Stomach smooth muscle (tissue), 2 donors: ENCODE measurements at regions not wholly inside any gene's neighbourhood (a gene's known extent, or its start where the extent isn't known, plus 50 kb on each side); places are given as distances from the start of the nearest gene placed in this dataset.

Source experiments
- H3K27ac ChIP-seq: one replicate; pipeline ENCODE4 v1.7.0; 2013; ENCODE audit warnings: mild to moderate bottlenecking, low read length, inconsistent platforms
- H3K27me3 ChIP-seq, 2 donors: one replicate each; pipeline ENCODE4 v1.7.0; 2013; ENCODE audit warnings: low read length in 2 of 2; ENCODE audit not compliant: insufficient read depth in 2 of 2, control insufficient read depth in 1 of 2
- H3K36me3 ChIP-seq, 2 donors: one replicate each; pipeline ENCODE4 v1.7.0; 2013; ENCODE audit warnings: low read length in 2 of 2; ENCODE audit not compliant: control insufficient read depth in 2 of 2, insufficient read depth in 2 of 2
- H3K4me1 ChIP-seq: one replicate; pipeline ENCODE4 v1.7.0; 2013; ENCODE audit warnings: low read length; ENCODE audit not compliant: control insufficient read depth, insufficient read depth
- H3K4me3 ChIP-seq, 2 donors: one replicate each; pipeline ENCODE4 v1.7.0; 2013; ENCODE audit warnings: low read length in 2 of 2
- H3K9ac ChIP-seq, 2 donors: one replicate each; pipeline ENCODE4 v1.7.0; 2013; ENCODE audit warnings: low read length in 2 of 2, mild to moderate bottlenecking in 1 of 2
- H3K9me3 ChIP-seq, 2 donors: one replicate each; pipeline ENCODE4 v1.7.0; 2013; ENCODE audit warnings: low read length in 2 of 2; ENCODE audit not compliant: control insufficient read depth in 2 of 2
- donor health status: healthy.
- donor health status: Pancreatic carcinoma.

GRCh38 chr2:175832866-175833265, 169.2 kb downstream of the LNPK start:
- H3K4me3 ChIP-seq: no peak overlapping the region
- H3K9ac ChIP-seq: no peak overlapping the region
- no peaks in the 10 kb centered on the region for H3K36me3 ChIP-seq
- H3K27me3 ChIP-seq: no peaks in the 10 kb centered on the region
- H3K9me3 ChIP-seq: no peaks in the 10 kb centered on the region
- no peak overlapping the region for H3K27ac ChIP-seq
- H3K4me1 ChIP-seq: peaks cover 4% of the 10 kb centered on the region

GRCh38 chr2:175829741-175830140, 172.3 kb downstream of the LNPK start:
- no peak overlapping the region for H3K4me3 ChIP-seq
- no peaks in the 10 kb centered on the region for H3K36me3 ChIP-seq
- no peak overlapping the region for H3K27ac ChIP-seq
- no peaks in the 10 kb centered on the region for H3K4me1 ChIP-seq
- no peaks in the 10 kb centered on the region for H3K9me3 ChIP-seq
- H3K9ac ChIP-seq: no peak overlapping the region
- H3K27me3 ChIP-seq: no peaks in the 10 kb centered on the region

DNA sequence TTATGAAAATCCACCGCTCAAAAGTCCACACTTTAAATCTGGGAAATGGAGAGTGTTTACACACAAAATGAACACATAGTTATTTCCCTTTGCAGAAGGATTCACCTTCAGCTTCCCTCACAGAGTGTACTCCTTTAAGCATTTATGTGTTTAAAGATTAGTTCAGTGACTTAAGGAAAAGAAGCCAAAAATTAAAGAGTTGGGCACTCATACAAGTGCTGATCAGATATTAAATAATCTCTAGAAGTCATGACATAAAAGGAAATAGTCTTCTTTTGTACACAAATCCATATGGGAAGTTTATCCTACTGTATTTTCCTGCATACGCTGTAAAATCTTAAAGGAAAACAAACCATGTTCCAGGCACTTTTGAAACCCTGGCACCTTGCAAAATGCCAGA, 174.2 kb downstream of the LNPK start:
- no peaks in the 10 kb centered on the region for H3K9me3 ChIP-seq
- H3K4me1 ChIP-seq: no peaks in the 10 kb centered on the region
- no peaks in the 10 kb centered on the region for H3K27me3 ChIP-seq

GRCh38 chr2:175824243-175824642, 177.8 kb downstream of the LNPK start:
- Histone ChIP-seq H3K36me3 (no peaks in the 10 kb centered on the region), H3K4me3 (no peak overlapping the region)

More for the DNA sequence above, 174.2 kb downstream of the LNPK start:
- no peak overlapping the region for H3K27ac ChIP-seq
- H3K36me3 ChIP-seq: no peaks in the 10 kb centered on the region
- no peak overlapping the region for H3K4me3 ChIP-seq
- H3K9ac ChIP-seq: no peak overlapping the region

GRCh38 chr2:175823707-175824073, 178.4 kb downstream of the LNPK start:
- Histone ChIP-seq H3K9ac (no peak overlapping the region), H3K27me3 (no peaks in the 10 kb centered on the region), H3K9me3 (no peaks in the 10 kb centered on the region), H3K36me3 (no peaks in the 10 kb centered on the region), H3K27ac (no peak overlapping the region), H3K4me1 (no peaks in the 10 kb centered on the region), H3K4me3 (no peak overlapping the region)

More at GRCh38 chr2:175824243-175824642, 177.8 kb downstream of the LNPK start:
- H3K9ac ChIP-seq: no peak overlapping the region
- H3K27me3 ChIP-seq: no peaks in the 10 kb centered on the region
- H3K4me1 ChIP-seq: no peaks in the 10 kb centered on the region
- H3K27ac ChIP-seq: no peak overlapping the region
- H3K9me3 ChIP-seq: no peaks in the 10 kb centered on the region

- H3K27me3 ChIP-seq: no peaks in the 10 kb centered on the region
- H3K9me3 ChIP-seq: no peaks in the 10 kb centered on the region
- H3K27ac ChIP-seq: no peak overlapping the region
- H3K4me3 ChIP-seq: no peak overlapping the region
- no peaks in the 10 kb centered on the region for H3K4me1 ChIP-seq
- no peaks in the 10 kb centered on the region for H3K36me3 ChIP-seq
- H3K9ac ChIP-seq: no peak overlapping the region
Observed at GRCh38 chr2:175823002-175823706, 178.9 kb downstream of the LNPK start.

DNA sequence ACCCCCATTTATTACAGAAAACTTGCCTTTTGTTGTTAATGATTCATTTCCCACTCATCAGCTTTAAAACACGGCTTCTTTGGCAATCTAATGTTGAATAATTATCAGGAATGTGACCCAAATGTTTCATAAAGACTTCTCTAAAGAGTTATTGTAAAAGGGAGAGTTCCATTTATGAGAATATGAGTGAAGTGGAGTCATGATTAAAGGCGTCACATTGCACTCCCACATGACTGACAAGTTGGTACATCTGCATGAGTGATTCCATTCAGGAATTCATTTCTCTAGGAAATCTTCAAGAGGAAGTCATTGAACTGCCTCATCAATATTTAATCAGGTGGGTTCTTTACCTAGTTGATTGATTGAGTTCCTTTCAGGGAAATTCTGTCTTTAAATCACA, 184.8 kb downstream of the LNPK start:
- H3K27me3 ChIP-seq: no peaks in the 10 kb centered on the region
- H3K9ac ChIP-seq: no peak overlapping the region
- H3K36me3 ChIP-seq: no peaks in the 10 kb centered on the region
- no peaks in the 10 kb centered on the region for H3K4me1 ChIP-seq
- H3K4me3 ChIP-seq: no peak overlapping the region
- peaks cover 3 to 5% of the 10 kb centered on the region in 2 donors for H3K9me3 ChIP-seq
- no peak overlapping the region for H3K27ac ChIP-seq

DNA sequence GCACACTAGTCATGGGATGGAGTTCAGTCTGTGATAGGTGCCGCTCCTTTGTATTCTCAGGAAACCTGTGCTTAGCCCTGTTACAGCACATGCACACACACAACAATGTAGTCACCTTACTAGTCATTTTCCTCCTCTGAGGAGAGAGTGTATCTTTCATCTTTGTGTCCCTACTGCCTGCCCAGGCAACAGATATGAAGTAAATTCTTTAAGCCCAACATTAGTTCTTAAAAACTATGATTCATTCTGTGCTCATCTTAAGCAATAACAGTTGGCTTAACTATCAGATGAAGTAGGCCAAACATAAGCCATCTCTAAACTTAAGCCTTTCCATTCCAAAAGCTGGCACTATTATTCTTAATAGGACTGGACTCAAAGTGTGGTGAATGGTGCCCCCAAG, 186.5 kb downstream of the LNPK start:
- Histone ChIP-seq H3K36me3 (no peaks in the 10 kb centered on the region), H3K27ac (no peak overlapping the region), H3K4me3 (no peak overlapping the region), H3K9me3 (peaks cover 3 to 5% of the 10 kb centered on the region in 2 donors), H3K27me3 (no peaks in the 10 kb centered on the region), H3K4me1 (no peaks in the 10 kb centered on the region), H3K9ac (no peak overlapping the region)

DNA sequence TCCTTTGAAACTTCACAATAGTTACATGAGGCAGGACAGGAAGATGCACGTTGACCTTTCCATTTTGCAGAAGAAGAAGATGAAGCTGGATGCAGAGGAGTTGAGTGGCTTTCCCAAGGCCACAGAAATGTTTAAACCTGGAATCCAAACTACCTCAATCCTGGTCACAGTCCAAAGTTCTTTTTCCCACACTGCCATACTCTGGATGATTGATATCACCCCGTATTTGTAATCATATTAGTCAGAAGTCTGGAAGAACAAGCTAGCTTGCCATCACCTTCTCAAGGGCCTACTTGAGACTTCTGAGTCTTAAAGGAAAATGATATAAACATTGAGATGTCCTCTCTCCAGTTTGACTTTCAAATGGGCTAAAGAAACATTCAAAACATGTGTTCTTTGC, 190.1 kb downstream of the LNPK start:
- H3K4me1 ChIP-seq: no peaks in the 10 kb centered on the region
- no peak overlapping the region for H3K4me3 ChIP-seq
- H3K27ac ChIP-seq: no peak overlapping the region
- no peaks in the 10 kb centered on the region for H3K27me3 ChIP-seq
- H3K9me3 ChIP-seq: peaks cover 3 to 5% of the 10 kb centered on the region in 2 donors
- H3K9ac ChIP-seq: no peak overlapping the region
- no peaks in the 10 kb centered on the region for H3K36me3 ChIP-seq

DNA sequence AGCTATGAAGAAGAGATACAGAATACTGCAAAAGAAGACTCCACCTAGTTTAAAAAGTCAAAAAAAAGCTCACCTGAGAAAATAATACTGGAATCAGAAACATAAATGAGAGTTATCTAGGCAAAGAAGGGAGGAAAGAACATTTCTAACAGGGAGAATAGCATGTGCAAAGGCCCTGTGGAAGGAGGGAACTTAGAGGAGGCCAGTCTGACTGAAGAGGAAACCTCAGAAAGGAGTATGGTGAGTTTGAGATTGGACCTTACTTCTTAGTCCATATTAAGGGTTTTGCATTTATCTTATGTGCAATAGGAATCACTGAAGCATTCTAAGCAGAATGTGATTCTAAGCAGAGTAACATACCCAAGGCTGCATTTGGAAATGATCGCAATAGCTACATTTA, 193.2 kb downstream of the LNPK start:
- H3K36me3 ChIP-seq: no peaks in the 10 kb centered on the region
- no peak overlapping the region for H3K27ac ChIP-seq
- no peaks in the 10 kb centered on the region for H3K9me3 ChIP-seq
- H3K9ac ChIP-seq: no peak overlapping the region
- no peaks in the 10 kb centered on the region for H3K4me1 ChIP-seq
- H3K27me3 ChIP-seq: no peaks in the 10 kb centered on the region
- H3K4me3 ChIP-seq: no peak overlapping the region

GRCh38 chr2:175808078-175808477, 194.0 kb downstream of the LNPK start:
- Histone ChIP-seq H3K9ac (no peak overlapping the region), H3K27me3 (no peaks in the 10 kb centered on the region), H3K4me3 (no peak overlapping the region), H3K4me1 (no peaks in the 10 kb centered on the region), H3K36me3 (no peaks in the 10 kb centered on the region), H3K9me3 (no peaks in the 10 kb centered on the region), H3K27ac (no peak overlapping the region)
